ENCODE measurements at regions not wholly inside any gene's neighbourhood (a gene's known extent, or its start where the extent isn't known, plus 50 kb on each side); places are given as distances from the start of the nearest gene placed in this dataset.
"Not testable (repeated sequence)": the region's sequence is repeated elsewhere in the genome, so short reads cannot be mapped to it uniquely, and the experiment has no call there.

DNA sequence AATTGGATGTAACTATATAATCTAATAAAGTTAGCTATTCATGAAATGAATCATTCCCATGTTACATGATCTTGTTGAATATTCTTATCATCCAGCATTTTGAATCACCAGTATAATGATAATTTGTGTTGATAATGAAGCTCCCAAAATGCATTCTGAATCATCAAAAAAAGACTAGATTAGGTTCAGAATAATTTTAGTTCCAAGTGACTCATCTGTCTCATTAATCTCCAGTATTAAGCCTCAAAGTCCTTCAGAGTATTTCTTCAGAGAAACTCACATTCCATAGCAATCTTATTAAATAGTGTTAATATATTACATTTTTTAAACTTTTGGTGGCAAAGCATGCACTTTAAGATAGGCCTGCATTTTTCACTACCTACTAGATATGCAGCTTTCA is 207.5 kb downstream of the SLITRK5 start:
- DNase-seq = no peak

DNA sequence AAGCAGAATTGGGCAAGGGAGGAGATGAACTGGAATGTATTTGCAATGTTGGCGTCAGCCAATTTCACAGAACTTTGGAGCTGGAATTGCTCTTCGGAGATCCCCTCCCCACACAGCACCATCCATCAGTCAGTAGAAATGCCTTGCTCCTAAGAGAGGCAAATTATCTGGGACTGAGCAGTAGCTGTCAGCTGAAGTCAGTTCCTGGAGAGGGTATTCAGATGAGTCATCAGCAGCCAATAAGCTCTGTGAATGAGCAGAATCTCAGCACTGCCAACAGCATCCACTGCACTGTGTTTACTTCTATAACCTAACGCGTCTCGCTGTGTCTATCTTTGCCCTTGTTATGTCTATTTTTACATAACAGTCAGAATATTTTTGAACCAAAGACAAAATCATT is 213.7 kb downstream of the SLITRK5 start:
- no peak for DNase-seq

DNA sequence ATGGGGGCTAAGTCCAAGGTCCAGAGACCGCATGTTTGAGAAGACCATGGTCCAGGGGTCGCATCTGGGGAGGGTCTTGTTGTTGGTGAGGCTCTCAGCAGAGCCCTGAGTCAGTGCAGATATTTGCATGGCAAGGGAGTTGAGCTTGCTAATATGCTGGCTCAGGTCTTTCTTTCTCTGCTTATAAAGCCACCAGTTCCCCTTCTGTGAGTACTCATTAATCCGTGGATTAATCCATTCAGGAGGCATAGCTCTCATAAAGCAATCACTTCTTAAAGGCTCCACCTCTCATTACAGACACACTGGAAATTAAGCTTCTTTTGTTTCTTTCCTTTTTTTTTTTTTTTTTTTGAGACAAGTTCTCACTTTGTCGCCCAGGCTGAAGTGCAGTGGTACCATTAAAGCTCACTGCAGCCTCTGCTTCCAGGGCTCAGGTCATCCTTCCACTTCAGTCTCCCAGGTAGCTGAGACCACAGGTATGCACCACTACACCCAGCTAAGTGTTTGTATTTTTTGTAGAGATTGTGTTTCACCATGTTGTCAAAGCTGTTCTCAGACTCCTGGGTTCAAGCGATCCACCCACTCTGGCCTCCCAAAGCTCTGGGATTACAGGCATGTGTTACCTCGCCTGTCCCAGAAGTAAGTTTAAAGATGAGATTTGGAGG is 216.4 kb downstream of the SLITRK5 start:
- no peak for DNase-seq

DNA sequence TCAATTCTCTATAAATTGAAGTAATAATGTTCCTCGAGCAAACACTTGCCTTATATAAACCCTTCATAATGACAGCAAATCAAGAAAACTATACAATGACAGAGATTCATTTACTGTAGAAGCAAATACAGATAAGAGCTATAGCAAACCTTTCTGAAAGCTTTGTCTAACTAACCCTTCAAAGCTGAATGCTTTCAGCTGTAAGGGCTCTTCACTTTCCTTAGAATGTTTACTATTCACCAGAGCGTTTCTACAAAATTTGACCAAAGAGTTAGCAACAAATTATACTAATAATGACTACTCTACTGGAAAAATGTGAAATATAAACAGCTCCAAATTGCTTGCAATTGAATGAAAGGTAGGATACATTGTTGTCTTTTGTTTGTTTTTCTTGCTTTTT is 218.1 kb downstream of the SLITRK5 start:
- no peak for DNase-seq

DNA sequence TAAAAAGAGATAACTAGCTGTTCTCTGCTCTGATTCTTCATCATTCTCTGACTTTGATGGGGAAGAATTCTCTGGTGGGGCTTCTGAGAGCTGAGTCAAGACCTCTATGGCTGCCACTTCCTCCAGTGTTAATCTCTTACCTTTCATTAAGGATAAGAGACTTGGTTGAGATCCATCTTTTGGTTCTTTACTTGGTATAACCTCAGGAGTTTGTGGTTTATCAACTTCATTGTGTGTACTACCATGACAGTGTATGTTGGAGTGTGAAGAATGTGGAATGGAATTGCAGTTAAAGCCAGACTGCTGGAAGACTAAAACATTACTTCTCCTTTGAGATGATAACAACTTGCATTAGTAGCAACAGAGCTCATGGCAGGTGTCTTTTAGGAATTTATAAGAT is 222.0 kb downstream of the SLITRK5 start:
- DNase-seq = no peak

DNA sequence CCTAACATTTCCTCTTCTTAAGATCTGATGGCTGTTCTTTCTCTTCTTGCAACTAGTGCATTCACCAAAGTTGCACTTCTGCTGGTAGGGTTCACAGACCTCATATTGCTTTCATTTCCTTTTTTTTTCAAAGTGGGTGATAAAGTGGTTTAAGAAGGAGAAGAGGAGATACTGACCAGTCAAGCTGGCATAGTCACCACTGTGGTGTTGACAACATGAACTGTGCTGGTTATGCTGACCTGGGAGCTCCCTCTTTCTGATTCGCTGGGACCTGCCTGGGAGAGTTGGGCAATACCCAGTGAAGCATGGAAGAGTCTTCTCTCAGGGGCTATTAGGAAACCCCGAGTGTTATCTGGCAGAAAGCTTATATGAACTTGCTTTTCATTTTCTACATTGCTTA is 222.9 kb downstream of the SLITRK5 start:
- DNase-seq = no peak

DNA sequence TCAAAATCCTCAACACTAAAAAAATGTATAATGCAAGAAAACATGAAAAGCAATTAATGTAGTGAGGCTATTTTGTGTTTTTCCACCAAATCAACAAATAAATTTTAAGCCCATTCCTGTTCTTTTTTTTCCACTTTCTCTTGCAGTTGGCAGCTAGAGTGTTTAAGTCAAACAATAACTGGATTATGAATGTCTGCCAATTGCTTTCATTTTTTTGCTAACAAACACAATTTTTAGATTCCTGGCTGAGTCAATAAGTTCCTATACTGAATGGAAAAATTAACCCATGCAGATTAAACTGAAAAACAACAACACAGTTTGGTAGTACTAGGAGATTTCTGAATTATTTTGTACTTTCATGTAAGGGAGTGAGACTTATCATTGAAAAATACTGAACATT is 232.4 kb downstream of the SLITRK5 start:
- DNase-seq = no peak

DNA sequence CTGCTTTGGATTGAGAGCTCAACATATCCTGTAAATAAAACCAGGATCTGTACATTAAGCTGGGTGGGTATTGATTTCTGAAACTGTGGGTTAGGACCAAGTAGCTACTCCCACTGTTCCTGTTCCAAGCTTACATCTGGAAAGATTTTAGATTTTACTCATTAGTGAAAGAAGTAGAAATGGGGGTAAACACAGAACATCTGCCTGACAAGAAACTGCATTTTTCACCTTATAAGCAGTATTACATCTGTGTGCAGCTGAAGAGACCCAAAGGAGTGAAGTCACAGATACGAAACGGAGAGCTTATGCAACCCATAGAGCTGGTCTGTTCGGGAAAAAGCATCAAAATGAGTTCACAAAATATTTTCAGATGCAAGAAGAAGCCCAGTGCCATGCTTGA is 235.2 kb downstream of the SLITRK5 start:
- DNase-seq = no peak

DNA sequence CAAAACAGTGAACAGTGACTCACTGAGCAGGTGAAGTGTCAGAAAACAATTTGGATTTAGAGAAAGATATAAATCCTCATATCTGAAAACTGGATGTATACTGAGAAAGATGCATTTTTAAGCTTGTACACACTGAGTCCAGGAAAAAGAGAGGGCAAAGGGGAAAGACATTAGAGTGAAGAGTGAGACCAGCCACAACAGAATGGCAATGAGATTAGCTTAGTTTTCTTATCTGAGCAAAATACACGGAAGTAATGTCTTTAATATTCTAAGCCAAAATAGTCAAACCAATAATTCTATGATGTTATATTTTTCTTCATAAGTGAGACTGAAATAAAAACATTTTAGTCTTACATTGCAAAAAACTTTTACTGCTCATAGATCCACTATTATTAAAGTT is 236.0 kb downstream of the SLITRK5 start:
- DNase-seq = no peak

DNA sequence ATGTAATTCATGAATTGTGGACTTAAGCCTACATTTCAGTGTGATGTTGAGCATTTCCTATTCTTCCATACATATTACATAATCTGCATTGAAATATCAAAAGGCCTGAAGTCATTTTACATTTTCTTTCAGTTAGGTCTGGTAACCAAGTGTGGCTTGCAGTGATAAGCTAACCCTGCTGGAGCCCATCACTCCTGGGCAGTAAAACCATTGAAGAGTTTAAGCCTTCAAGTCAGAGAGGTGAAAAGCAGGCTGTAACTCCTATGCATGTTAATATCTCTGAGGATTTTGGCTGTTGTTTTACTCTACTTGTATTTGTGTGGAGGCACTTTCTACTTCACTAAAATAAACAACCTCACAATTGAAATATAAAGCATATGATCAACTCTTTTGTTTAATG is 248.8 kb downstream of the SLITRK5 start:
- no peak for DNase-seq

DNA sequence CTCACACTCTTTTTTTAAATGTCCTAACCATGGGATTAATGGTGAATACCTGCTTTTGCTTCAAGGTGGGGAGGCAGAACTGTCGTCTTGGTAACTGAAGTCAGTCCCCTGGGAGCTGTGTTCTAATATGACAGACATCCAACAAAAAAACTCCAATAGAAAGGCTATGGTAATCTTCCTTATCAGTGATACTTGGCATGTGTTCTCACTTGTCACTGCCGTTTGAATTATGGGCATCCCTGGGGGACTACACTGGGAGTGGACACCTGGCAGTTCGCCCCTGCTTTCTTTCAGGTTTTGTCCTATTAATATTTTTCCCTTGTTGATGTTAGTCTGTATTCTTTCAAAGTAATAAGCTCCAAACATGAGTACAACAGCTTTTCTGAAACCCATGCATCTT is 252.6 kb downstream of the SLITRK5 start:
- no peak for DNase-seq

DNA sequence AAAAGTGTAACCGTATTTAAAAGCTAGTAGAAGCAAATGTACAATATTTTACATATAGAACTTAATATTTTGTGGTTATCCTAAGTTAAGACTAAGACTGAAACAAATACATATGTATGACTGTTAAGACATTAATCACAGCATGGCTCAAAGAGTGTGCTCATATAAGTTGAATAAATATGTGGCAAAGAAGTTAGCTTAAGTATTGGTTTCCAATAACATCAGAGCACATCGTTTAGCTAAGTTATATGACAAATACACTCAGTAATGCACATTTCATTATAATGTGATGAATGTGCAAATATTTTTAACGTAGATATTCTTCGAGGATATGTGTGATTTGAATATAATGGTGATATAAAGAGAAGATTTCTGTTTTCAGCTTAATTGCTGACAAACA is 253.8 kb downstream of the SLITRK5 start:
- DNase-seq = no peak

DNA sequence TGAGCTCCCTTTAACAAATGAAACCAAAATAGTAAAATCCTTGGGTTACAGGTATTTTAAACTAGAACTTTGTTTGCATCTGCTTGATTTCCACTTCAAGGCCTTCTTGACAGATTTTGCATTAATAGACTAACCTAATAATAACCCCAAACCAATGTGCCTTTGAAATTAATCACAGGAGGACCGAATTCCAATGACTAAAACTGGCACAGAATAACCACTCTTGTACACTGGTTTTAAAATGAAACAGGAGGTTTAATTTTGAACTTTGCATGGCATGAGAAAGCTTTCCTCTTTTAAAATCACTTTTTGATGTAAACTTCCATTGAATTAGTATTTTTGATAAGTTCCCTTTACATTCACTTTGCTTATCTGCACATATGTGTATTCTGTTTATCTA is 269.6 kb downstream of the SLITRK5 start:
- no peak for DNase-seq

DNA sequence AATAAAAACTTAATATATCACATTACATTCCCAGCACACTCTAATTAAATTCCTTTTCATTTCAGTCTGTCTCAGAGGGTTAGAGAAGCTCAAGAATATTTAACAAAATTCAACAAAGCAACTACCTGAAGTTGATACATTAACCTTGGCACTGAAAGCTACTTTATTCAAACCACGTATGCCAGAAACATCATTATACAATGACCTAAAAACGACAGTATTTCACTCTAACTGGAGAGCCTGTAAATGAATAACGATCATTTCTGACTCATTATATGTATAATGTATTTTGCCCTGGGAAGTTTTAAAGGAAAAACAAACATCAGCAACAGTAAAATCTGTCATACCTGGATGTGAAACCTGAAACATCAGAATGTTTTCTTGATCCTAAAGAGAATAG is 270.1 kb downstream of the SLITRK5 start:
- no peak for DNase-seq

DNA sequence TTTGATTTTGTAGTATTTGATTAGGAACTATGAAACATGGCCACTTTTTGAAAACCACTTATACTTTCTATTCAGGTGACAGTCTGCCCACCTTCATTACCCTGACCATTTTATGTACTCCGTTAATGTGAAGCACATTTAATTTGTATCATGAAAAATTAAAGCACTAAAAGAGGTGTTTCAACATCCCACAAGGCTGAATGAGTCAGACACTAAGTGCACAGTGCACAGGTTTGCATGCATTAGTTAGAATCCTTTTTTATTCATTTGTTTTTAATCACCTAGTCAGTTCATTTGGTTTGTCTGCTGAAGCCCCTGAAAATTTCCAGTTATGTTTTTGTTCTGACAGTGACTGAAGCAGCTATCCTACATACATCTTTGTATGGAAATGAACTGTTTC is 271.0 kb downstream of the SLITRK5 start:
- no peak for DNase-seq

DNA sequence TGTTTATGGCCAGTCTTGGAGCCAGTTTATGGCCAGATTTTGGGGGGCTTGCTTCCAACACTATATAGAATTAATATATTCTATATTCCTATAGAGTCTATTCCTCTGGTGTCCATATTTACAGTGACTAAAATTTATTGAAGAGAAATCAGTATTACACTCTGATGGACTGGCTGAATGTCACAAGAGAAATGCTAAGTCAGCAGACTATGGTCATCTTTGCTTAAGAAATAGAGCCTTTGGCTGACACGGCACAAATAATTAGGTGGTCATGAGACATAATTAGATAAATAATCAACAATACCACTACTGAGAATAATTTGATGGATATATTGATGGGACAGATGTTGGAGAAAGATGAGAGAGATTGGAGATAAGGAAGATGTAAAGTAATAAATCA is 272.9 kb downstream of the SLITRK5 start:
- no peak for DNase-seq

DNA sequence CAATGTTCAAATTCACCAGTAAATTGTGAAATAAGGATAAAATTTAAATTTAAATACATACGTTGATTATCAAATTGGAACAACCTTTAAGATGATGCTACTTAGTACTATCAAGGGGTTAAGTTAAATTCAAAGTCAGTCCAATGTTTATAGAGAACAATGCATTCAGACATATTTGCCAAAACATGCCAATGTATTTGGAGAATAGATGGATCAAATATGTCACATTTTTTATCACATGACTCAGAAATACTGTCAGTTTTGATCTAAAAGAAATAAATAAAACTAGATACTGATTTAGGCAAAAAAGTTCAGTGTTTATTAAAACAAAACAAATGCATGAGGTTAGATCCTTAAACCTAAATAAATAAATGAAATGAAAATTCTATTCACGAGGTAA is 281.2 kb downstream of the SLITRK5 start:
- DNase-seq = no peak

DNA sequence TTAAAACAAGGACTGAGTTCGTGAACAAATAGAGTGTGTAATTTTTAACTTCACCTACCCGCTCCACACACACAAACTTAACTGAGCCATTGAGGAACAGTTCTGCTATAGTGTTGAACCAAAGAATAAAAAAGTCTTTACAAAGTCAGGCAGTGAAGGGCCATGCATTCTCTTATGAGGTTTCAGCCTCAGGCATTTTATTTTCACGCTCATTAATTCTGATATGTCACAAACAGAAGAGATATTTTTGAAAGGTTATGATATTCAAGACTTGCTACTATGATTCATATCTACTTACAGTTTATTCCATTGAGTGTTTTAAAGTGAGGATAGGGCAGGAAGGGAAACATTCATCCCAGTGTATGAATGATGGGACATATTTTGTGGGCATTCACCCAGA is 282.2 kb downstream of the SLITRK5 start:
- DNase-seq = no peak

DNA sequence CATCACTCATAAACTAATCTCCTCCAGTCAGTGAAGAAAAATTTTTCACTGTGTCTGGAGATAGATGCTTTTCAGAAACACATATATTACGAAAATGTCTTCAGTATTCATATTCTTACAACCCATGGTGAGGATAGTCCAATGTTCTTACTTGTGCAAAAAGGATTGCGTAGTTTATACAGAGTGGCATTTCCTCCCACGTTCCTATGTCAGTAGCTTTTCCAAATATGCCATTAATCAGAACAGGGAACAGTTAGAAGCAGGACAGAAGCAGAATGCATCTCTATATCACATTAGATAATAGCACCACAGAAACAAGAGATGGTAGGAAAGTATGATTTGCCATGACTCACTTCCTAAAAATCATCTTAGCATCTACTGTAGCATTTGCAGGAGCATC is 282.9 kb downstream of the SLITRK5 start:
- no peak for DNase-seq

DNA sequence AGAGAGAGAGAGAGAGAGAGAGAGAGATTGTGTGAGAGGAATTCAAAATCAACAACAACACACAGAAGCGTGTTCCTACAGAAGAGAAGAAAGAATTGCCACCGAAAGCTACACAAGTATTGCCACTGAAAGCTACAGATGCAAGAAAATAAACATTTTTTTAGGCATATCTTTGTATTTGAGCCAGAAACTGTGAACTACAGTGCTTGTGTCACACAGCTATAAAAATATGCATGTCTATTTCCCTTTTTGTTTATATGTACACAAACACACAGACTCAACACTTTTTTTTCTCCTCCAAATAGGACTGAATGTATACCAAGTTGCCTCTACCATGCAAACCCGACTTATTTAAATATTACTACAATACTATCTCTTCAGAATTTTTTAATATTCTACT is 290.4 kb downstream of the SLITRK5 start:
- DNase-seq = no peak

DNA sequence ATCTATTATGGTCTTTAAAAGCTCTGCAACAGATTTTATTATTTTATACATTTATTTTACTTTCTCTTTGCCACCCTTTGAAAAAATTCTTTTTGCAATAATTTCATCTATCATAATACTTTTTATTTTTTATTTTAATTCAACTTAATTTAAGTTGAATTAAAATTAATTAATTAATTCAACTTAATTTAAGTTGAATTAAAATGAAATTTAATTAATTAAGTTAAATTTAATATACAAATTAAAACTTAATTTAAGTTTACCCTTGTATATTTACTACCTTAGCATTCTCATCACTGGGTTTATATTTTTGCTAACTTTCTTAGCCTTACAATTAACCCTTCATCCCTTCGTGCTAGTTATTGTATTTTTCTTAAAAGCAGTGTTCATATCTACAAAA is 301.4 kb downstream of the SLITRK5 start:
- no peak for DNase-seq

DNA sequence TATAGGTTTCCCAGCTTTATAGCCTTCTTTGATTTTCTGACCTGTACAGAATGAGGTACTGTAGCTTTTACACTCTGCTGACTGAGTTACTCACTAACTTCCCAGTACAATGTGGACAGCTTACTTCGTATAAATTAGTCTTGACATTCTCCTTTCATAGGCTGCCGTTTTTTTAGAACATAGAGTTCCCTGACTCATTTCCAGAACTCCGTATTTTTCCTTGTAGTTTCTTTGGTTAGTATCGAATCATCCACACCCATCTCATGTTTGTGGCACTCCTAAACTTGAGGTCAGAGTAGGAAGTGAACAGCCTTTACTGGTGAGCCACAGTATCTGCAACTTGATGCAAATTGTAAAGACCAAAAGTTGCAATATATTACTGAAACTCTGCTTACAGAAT is 303.9 kb downstream of the SLITRK5 start:
- DNase-seq = no peak

DNA sequence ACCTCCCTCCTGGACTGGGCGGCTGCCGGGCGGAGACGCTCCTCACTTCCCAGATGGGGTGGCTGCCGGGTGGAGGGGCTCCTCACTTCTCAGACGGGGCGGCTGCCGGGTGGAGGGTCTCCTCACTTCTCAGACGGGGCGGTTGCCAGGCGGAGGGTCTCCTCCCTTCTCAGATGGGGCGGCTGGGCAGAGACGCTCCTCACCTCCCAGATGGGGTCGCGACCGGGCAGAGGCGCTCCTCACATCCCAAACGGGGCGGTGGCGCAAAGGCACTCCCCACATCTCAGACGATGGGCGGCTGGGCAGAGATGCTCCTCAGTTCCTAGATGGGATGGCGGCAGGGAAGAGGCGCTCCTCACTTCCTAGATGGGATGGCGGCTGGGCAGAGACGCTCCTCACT is 305.5 kb downstream of the SLITRK5 start:
- DNase-seq = not testable (repeated sequence)

DNA sequence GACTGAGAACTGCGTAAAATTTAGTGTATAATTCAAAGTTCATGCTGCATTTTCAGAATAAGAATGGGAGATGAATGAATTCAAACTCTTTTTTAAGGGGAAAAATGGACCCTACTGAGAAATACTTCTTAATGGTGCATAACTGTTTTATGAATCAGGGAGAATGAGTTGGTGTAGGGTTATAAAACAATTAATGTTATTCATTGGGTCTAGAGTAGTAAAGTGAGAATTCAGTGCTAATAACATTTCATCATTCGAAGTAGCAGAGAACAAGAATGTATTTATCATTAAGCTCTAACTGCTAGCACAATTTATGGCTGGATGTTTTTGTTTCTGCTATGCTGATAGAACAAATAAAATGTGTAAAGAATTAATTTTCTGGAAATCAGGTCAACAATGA is 310.2 kb downstream of the SLITRK5 start:
- no peak for DNase-seq

DNA sequence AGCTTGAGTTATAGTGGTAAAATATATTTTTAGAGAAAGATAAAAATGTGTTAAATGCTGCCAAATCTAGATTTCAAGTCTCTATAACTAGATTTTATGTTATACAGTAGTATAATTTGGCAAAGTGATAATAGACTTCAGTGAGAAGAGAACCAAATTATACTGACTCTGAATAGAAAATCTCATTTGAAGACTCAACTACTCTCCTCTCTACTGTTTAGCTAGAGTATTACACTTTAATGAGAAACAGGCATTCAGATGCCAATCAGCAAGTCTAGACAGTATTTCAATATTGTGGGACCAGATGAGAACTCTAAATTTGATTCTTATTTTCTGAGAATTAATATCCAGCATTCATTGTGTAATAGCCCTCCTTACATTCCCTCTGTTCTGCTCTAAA is 311.2 kb downstream of the SLITRK5 start:
- DNase-seq = no peak
